ENCODE measurements at regions not wholly inside any gene's neighbourhood (a gene's known extent, or its start where the extent isn't known, plus 50 kb on each side); places are given as distances from the start of the nearest gene placed in this dataset.

DNA sequence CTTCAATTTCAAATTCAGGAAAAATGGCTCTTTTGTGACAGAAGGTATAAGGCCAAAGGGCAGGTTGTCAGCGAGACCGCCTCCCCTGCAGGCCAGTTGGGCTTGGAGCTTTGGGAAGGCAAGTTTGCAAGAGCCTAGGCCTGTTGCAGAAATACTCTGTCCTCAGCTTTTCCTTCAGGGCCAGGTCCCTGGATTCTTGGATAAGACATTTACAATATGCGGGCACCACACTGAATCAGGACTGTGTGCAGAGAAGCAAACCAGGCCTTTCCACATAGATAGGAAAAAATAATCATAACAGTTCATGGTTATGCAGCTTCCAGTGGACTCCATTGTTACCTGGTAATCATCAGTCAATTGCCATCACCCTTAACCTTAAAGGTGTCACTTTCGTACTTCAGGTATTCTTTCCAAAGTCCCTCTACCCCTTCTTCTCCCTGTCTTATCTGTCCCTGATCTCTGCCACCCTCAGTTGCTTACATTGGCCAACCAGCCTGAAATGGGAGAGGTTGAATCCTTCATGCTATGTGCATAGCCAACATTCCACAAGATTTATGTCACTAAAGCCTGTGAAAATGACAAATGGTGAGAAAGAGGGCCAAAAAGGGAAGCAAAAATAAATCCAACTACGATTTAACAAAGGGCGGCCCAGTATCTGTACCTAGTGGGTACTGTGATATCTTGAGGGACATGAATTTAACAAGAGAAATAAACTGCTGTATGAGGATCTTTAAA is 304.5 kb upstream of the NFE2L3 start (continued):
- TF ChIP-seq REST (IDR thresholded peaks at IDR 0.05; ENCODE audit: low read depth) (no peak), YY1 (IDR thresholded peaks at IDR 0.05; ENCODE audit: extremely low read depth, insufficient replicate concordance, low read depth, low read length) (no peak), EZH2phosphoT487 (IDR thresholded peaks at IDR 0.05; ENCODE audit: borderline replicate concordance) (no peak), CEBPB (IDR thresholded peaks at IDR 0.05; ENCODE audit: low read depth) (no peak), RAD21 (IDR thresholded peaks at IDR 0.05; ENCODE audit: low read depth) (no peak)
- TF ChIP-seq, protein P1, sequence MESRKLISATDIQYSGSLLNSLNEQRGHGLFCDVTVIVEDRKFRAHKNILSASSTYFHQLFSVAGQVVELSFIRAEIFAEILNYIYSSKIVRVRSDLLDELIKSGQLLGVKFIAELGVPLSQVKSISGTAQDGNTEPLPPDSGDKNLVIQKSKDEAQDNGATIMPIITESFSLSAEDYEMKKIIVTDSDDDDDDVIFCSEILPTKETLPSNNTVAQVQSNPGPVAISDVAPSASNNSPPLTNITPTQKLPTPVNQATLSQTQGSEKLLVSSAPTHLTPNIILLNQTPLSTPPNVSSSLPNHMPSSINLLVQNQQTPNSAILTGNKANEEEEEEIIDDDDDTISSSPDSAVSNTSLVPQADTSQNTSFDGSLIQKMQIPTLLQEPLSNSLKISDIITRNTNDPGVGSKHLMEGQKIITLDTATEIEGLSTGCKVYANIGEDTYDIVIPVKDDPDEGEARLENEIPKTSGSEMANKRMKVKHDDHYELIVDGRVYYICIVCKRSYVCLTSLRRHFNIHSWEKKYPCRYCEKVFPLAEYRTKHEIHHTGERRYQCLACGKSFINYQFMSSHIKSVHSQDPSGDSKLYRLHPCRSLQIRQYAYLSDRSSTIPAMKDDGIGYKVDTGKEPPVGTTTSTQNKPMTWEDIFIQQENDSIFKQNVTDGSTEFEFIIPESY (IDR thresholded peaks at IDR 0.05; ENCODE audit: extremely low read depth, insufficient replicate concordance, low read length) = no peak

Data from HCT116 (cell line).